ENCODE measurements at regions not wholly inside any gene's neighbourhood (a gene's known extent, or its start where the extent isn't known, plus 50 kb on each side); places are given as distances from the start of the nearest gene placed in this dataset.

DNA sequence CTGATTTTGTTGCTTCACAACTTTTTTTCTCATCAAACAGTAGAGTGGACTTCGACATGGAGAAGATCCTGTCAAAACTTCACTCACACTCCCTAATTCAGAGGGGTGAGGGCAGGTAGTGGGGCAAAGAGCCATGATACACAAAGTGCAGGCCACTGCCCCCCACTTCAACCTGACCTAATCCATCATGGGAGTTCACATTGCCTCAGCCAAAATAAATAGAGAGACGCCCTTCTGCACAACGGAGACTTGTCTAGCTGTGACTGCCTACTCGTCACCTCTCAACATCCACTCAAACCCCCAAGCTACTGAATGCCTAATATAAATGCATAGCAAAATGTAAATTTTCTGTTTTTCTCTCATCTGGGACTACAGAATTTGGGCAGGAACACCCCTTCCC, 213.2 kb downstream of the PMP22 start:
- DNase-seq (ENCODE audit: low read depth, low spot score), result no peak
- no peak overlapping the region for H3K4me3 ChIP-seq (ENCODE audit: low read length)

DNA sequence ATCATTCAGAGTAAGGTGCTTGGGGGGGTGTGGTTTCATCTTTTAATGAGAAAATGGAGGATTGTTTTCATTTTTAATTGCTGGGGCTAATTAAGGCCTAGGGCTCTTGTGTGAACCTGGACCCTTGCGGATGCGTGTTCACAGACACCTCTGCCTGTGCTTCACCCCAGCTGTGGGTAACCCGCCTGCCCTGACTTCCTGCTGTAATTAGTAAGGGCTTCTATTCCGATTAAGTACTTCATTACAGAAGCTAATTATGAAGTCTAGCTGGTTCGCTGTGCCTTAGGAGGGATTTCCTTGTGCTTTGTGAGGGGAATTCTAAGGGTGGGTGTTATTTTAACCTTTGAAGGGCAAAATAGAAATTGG, 215.3 kb downstream of the PMP22 start:
- DNase-seq (ENCODE audit: low read depth, low spot score), result no peak
- no peak overlapping the region for H3K4me3 ChIP-seq (ENCODE audit: low read length)

- DNase-seq (ENCODE audit: low read depth, low spot score), result no peak
- no peak overlapping the region for H3K4me3 ChIP-seq (ENCODE audit: low read length)
Measured at GRCh38 chr17:15048933-15049794, 216.0 kb downstream of the PMP22 start.

GRCh38 chr17:15048381-15048780, 216.7 kb downstream of the PMP22 start:
- peak; percentile 2 for DNase-seq (ENCODE audit: low read depth, low spot score)
- no peak overlapping the region for H3K4me3 ChIP-seq (ENCODE audit: low read length)

GRCh38 chr17:15042311-15042710, 222.8 kb downstream of the PMP22 start:
- no peak for DNase-seq (ENCODE audit: low read depth, low spot score)
- no peak overlapping the region for H3K4me3 ChIP-seq (ENCODE audit: low read length)

DNA sequence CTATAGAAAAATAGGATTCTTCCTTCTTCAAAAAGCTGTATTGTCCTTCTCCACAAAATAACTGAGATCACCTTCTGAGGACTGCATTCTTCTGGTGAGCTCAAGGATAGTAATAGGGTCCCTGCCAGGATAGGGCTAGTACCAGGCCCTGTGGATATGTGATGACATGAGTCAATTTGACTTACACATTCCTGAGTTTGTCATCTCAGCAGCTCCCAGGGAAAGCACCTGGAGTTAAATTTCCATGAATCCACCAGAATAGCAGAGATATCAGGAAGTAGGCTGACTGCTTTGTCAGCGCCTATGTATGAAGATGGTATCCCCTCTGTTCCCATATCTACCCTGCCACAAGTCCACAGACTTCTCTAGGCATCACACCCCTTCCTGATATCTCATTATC, 225.8 kb downstream of the PMP22 start:
- DNase-seq (ENCODE audit: low read depth, low spot score), result no peak
- no peak overlapping the region for H3K4me3 ChIP-seq (ENCODE audit: low read length)

GRCh38 chr17:15038656-15039055, 226.5 kb downstream of the PMP22 start:
- H3K4me3 ChIP-seq (ENCODE audit: low read length), result no peak overlapping the region
- DNase-seq (ENCODE audit: low read depth, low spot score), result no peak

GRCh38 chr17:15036238-15036637, 228.9 kb downstream of the PMP22 start:
- H3K4me3 ChIP-seq (ENCODE audit: low read length), result no peak overlapping the region
- DNase-seq (ENCODE audit: low read depth, low spot score), result no peak

GRCh38 chr17:15031975-15032374, 233.2 kb downstream of the PMP22 start:
- H3K4me3 ChIP-seq (ENCODE audit: low read length), result no peak overlapping the region
- DNase-seq (ENCODE audit: low read depth, low spot score), result no peak

DNA sequence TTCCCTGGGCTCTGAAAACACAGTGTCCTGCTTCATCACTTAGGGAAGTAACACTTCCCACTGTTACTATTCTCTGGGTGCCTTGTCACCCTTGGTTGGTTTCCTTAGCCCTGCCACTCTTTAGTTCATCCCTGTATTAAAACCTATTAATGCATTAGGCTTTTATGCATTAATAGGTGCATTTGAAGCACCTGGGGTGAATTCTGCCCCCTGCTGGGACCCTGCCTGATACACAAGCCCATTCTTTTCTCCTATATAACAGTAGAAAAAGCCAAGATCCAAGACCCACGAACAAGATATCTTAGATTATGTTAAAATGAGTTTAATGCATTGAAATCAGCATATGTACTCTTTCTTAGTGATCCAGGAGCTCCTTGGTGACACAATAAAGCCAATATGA, 235.7 kb downstream of the PMP22 start:
- no peak for DNase-seq (ENCODE audit: low read depth, low spot score)
- no peak overlapping the region for H3K4me3 ChIP-seq (ENCODE audit: low read length)

- DNase-seq (ENCODE audit: low read depth, low spot score), result no peak
- H3K4me3 ChIP-seq (ENCODE audit: low read length), result no peak overlapping the region
Measured at GRCh38 chr17:15027853-15028252, 237.3 kb downstream of the PMP22 start.

GRCh38 chr17:15026088-15026487, 239.0 kb downstream of the PMP22 start:
- no peak for DNase-seq (ENCODE audit: low read depth, low spot score)
- no peak overlapping the region for H3K4me3 ChIP-seq (ENCODE audit: low read length)

GRCh38 chr17:15023589-15024336, 241.4 kb downstream of the PMP22 start:
- no peak overlapping the region for H3K4me3 ChIP-seq (ENCODE audit: low read length)
- no peak for DNase-seq (ENCODE audit: low read depth, low spot score)

GRCh38 chr17:15019158-15019557, 246.0 kb downstream of the PMP22 start:
- no peak for DNase-seq (ENCODE audit: low read depth, low spot score)
- no peak overlapping the region for H3K4me3 ChIP-seq (ENCODE audit: low read length)

DNA sequence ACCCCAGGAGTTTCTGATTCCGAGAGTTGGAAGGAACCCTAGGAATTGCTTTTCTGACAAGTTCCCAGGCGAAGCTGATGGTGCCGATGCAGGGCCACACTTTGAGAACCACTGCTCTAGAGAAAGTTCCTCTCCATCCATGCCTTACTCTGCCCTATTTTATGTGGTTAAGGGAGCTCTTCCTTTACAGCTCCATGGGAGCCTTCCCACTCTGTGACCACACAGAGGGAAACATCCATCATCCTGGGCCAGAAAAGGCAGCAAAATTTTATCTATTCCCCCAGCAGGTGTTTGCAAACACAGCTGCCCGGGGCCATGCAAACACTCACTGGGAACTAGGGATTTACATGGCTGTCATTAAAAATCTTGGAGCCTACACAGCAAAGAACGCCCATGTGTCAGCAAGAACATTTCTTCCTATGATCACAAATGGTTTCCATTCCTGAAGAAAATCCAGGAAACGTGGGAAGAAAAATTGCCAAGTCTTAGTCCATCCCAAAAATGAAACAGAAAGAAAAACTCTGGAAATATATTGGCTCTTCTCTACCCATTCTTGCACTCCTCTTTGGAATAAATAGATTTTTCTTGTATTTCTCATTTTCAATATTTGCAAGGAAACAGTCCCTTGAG, 252.7 kb downstream of the PMP22 start:
- H3K4me3 ChIP-seq (ENCODE audit: low read length), result no peak overlapping the region
- no peak for DNase-seq (ENCODE audit: low read depth, low spot score)

DNA sequence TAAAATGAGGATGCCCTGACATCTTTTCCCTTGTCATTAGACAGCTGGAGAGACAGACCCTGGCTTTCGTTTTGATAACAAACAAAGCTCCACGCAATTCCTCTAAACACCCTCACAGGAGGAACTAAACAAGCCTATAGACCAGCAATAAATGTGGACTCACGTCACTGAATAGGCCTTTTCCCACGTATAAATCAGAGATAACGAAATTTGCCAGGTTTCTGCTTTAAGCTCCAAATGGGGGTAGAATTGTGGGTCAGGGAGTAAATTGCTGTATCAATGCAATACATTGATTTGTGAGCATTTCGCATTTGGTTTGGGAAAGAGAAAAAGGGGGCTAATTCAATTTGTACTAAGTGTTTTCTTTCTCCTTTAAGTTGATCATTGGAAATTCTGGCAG, 256.0 kb downstream of the PMP22 start:
- DNase-seq (ENCODE audit: low read depth, low spot score), result no peak
- no peak overlapping the region for H3K4me3 ChIP-seq (ENCODE audit: low read length)

- DNase-seq (ENCODE audit: low read depth, low spot score), result no peak
- no peak overlapping the region for H3K4me3 ChIP-seq (ENCODE audit: low read length)
Measured at GRCh38 chr17:15007147-15007553, 258.0 kb downstream of the PMP22 start.

DNA sequence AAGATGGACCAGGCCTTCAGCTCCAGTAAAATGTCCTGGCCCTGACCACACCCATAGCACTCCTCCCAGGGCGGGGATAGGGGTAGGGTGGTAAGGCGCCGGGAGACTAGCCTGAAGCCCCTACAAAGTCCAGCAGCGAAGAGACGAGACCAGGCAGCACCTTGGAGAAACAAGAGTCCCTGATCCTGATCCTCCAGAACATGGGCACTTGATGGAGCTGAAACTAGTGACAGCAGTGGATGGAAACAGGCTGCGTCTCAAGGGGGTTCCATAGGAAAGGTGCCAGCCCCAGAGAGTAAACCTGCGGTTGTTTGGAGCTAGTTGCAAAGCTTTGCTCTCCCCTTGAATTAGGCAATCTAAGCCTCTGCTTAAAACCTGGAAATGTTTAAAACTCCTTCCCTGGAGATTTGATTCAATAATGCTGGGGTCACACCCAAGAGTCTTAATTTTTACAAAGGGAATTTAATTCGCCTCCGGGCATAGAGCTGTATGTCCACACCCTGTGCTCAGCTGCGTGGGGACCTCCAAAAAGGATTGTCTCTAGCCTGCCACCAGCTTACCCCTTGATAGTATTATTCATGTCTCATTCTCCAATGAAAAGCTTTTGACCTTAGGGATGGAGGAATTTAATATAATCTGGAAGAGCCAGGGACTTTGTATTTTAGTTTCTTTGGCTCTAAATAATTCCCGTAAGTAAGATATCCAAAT, 258.6 kb downstream of the PMP22 start:
- DNase-seq (ENCODE audit: low read depth, low spot score), result no peak
- no peak overlapping the region for H3K4me3 ChIP-seq (ENCODE audit: low read length)

- no peak for DNase-seq (ENCODE audit: low read depth, low spot score)
- H3K4me3 ChIP-seq (ENCODE audit: low read length), result no peak overlapping the region
Measured at GRCh38 chr17:15000661-15001060, 264.5 kb downstream of the PMP22 start.

GRCh38 chr17:14997290-14997689, 267.8 kb downstream of the PMP22 start:
- no peak overlapping the region for H3K4me3 ChIP-seq (ENCODE audit: low read length)
- no peak for DNase-seq (ENCODE audit: low read depth, low spot score)
